ENCODE measurements at regions not wholly inside any gene's neighbourhood (a gene's known extent, or its start where the extent isn't known, plus 50 kb on each side); places are given as distances from the start of the nearest gene placed in this dataset.

DNA sequence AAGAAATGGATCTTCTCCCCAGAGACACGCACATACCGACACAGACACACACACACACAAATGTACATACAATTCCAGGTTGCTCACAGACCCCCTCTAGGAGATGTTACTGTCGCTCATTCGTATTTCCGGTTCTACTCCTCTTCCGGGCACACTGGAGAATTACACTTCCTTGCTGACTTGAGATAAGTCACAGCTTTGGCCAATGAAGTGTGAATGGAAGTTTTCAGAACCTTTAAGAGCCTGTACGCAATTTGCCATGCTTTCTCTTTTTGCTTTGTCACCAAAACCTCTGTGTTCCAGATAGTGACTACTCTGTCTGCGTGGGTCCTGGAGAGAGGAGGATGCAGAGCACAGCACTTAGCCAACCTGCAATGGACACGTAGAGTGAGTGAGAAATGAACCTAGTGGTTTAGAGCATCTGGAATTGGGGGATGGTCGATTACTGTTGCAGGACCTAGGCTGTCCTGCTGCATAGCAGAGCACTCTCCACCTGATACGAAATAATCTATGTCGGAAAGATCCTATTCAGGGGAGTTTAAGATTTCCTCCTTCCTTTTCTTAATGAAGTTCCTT lies 239.5 kb upstream of the TET2 start:
- TF ChIP-seq SIN3A (IDR thresholded peaks at IDR 0.05; ENCODE audit: borderline replicate concordance, insufficient read depth, low read length) (no peak), FOXP2 (optimal IDR thresholded peaks at IDR 0.05; ENCODE audit: borderline replicate concordance, extremely low read depth, extremely low read length, insufficient read depth) (no peak), POLR2AphosphoS5 (IDR thresholded peaks at IDR 0.05; ENCODE audit: low read depth, low read length) (no peak; the same call in 1 of the 2 replicates), TAF1 (IDR thresholded peaks at IDR 0.05; ENCODE audit: borderline replicate concordance, insufficient read depth, low read length) (no peak)
- TF ChIP-seq, protein P1, sequence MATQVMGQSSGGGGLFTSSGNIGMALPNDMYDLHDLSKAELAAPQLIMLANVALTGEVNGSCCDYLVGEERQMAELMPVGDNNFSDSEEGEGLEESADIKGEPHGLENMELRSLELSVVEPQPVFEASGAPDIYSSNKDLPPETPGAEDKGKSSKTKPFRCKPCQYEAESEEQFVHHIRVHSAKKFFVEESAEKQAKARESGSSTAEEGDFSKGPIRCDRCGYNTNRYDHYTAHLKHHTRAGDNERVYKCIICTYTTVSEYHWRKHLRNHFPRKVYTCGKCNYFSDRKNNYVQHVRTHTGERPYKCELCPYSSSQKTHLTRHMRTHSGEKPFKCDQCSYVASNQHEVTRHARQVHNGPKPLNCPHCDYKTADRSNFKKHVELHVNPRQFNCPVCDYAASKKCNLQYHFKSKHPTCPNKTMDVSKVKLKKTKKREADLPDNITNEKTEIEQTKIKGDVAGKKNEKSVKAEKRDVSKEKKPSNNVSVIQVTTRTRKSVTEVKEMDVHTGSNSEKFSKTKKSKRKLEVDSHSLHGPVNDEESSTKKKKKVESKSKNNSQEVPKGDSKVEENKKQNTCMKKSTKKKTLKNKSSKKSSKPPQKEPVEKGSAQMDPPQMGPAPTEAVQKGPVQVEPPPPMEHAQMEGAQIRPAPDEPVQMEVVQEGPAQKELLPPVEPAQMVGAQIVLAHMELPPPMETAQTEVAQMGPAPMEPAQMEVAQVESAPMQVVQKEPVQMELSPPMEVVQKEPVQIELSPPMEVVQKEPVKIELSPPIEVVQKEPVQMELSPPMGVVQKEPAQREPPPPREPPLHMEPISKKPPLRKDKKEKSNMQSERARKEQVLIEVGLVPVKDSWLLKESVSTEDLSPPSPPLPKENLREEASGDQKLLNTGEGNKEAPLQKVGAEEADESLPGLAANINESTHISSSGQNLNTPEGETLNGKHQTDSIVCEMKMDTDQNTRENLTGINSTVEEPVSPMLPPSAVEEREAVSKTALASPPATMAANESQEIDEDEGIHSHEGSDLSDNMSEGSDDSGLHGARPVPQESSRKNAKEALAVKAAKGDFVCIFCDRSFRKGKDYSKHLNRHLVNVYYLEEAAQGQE (IDR thresholded peaks at IDR 0.05; ENCODE audit: insufficient read depth in 1 of 2, low read depth in 2 of 2, low read length in 2 of 2), result no peak

DNA sequence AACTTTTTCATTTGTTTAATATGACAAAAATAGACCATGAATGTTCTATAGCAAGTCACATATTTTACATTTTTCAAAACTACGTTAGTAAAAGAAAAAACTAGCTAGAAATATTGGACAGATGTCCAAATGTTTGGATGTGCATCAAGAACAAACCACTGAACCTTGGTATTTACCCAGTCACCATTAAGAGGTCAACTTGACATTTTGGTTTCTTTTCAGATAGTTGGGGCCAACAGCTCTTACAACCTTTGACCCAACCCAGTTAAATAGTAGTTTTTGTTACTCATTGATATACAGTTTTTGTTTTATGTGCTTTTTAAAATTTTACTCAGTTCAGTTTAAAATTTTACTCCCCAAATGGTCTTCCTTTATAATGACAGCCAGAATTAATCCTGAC lies 238.7 kb upstream of the TET2 start:
- TF ChIP-seq, protein P1 (IDR thresholded peaks at IDR 0.05; ENCODE audit: insufficient read depth in 1 of 2, low read depth in 2 of 2, low read length in 2 of 2), result no peak
- TF ChIP-seq TAF1 (IDR thresholded peaks at IDR 0.05; ENCODE audit: borderline replicate concordance, insufficient read depth, low read length) (no peak), SIN3A (IDR thresholded peaks at IDR 0.05; ENCODE audit: borderline replicate concordance, insufficient read depth, low read length) (no peak), POLR2AphosphoS5 (IDR thresholded peaks at IDR 0.05; ENCODE audit: low read depth, low read length) (no peak), FOXP2 (optimal IDR thresholded peaks at IDR 0.05; ENCODE audit: borderline replicate concordance, extremely low read depth, extremely low read length, insufficient read depth) (no peak)

DNA sequence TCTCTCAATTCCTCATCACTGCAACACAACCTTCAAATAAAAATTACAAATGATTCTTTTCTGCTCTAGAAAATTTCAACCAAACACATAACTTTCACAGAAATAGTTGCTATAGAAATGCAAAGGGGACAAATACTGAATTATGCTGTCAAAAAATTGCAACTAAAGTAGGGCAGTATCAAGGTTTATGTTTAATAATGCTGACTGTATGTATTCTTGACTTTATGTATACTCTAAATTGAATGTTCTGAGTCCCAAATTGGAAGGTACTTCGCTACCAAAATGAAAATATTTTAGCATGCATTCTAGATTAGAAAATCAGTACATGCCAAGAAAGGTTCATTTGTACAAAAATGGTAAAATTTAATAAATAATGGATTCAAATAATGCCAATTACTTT lies 237.3 kb upstream of the TET2 start:
- TF ChIP-seq SIN3A (IDR thresholded peaks at IDR 0.05; ENCODE audit: borderline replicate concordance, insufficient read depth, low read length), result no peak
- TF ChIP-seq, protein P1 (IDR thresholded peaks at IDR 0.05; ENCODE audit: insufficient read depth in 1 of 2, low read depth in 2 of 2, low read length in 2 of 2), result no peak
- TF ChIP-seq POLR2AphosphoS5 (IDR thresholded peaks at IDR 0.05; ENCODE audit: low read depth, low read length), result no peak
- no peak for TF ChIP-seq TAF1 (IDR thresholded peaks at IDR 0.05; ENCODE audit: borderline replicate concordance, insufficient read depth, low read length)
- TF ChIP-seq FOXP2 (optimal IDR thresholded peaks at IDR 0.05; ENCODE audit: borderline replicate concordance, extremely low read depth, extremely low read length, insufficient read depth), result no peak

DNA sequence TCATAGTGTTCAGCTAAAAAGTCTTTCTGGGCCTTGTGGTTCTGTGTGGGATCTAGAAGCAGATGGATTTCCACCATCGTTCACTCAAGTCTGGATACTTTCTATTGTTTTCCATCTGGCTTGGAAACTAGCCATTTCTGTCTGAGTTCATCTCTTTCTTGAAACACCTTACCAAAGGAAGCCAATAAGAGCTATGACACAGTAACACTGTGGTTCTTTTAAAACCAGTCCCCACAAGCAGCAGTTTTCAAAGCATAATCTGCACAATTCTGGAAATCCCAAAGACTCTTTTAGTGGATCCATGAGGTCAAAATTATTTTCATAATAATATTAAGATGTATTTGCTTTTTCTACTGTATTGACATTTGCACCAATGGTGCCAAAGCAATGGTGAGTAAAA lies 234.2 kb upstream of the TET2 start:
- TF ChIP-seq FOXP2 (optimal IDR thresholded peaks at IDR 0.05; ENCODE audit: borderline replicate concordance, extremely low read depth, extremely low read length, insufficient read depth) (no peak), SIN3A (IDR thresholded peaks at IDR 0.05; ENCODE audit: borderline replicate concordance, insufficient read depth, low read length) (no peak), TAF1 (IDR thresholded peaks at IDR 0.05; ENCODE audit: borderline replicate concordance, insufficient read depth, low read length) (no peak), POLR2AphosphoS5 (IDR thresholded peaks at IDR 0.05; ENCODE audit: low read depth, low read length) (no peak)
- TF ChIP-seq, protein P1 (IDR thresholded peaks at IDR 0.05; ENCODE audit: insufficient read depth in 1 of 2, low read depth in 2 of 2, low read length in 2 of 2), result no peak

All from PFSK-1 (cell line).